ENCODE measurements at regions not wholly inside any gene's neighbourhood (a gene's known extent, or its start where the extent isn't known, plus 50 kb on each side); places are given as distances from the start of the nearest gene placed in this dataset.

GRCh38 chr2:41973871-41974270, 74.0 kb upstream of the PKDCC start:
- Mint-ChIP-seq H3K9me3 (ENCODE audit: insufficient read depth) (no peaks in the 10 kb centered on the region), H3K27ac (no peak overlapping the region), H3K27me3 (ENCODE audit: low read depth) (peaks cover 4% of the 10 kb centered on the region), H3K4me3 (no peak overlapping the region), H3K4me1 (ENCODE audit: low read depth) (no peaks in the 10 kb centered on the region), H3K36me3 (ENCODE audit: low read depth) (no peaks in the 10 kb centered on the region)
- ATAC-seq, result no peak
- ChIA-PET POLR2A (no interaction called here), CTCF (no interaction called here)
- DNase-seq, result no peak

- Mint-ChIP-seq H3K27me3 (ENCODE audit: low read depth) (peaks cover 7% of the 10 kb centered on the region), H3K36me3 (ENCODE audit: low read depth) (no peaks in the 10 kb centered on the region), H3K27ac (no peak overlapping the region), H3K9me3 (ENCODE audit: insufficient read depth) (no peaks in the 10 kb centered on the region), H3K4me1 (ENCODE audit: low read depth) (no peaks in the 10 kb centered on the region), H3K4me3 (no peak overlapping the region)
- ChIA-PET POLR2A (no interaction called here), CTCF (no interaction called here)
- DNase-seq (no peak), ATAC-seq (no peak)
These were observed 66.4 kb upstream of the PKDCC start for GRCh38 chr2:41981417-41981816.

- no peak for ATAC-seq
- no peak for DNase-seq
- Mint-ChIP-seq H3K27me3 (ENCODE audit: low read depth) (peaks cover 10% of the 10 kb centered on the region), H3K4me3 (no peak overlapping the region), H3K36me3 (ENCODE audit: low read depth) (no peaks in the 10 kb centered on the region), H3K4me1 (ENCODE audit: low read depth) (no peaks in the 10 kb centered on the region), H3K27ac (no peak overlapping the region), H3K9me3 (ENCODE audit: insufficient read depth) (no peaks in the 10 kb centered on the region)
- POLR2A ChIA-PET, result no interaction called here
- CTCF ChIA-PET, result no interaction called here
These were observed 62.2 kb upstream of the PKDCC start for GRCh38 chr2:41985573-41986095.

- Mint-ChIP-seq H3K4me3 (no peak overlapping the region), H3K36me3 (ENCODE audit: low read depth) (no peaks in the 10 kb centered on the region), H3K27ac (no peak overlapping the region), H3K9me3 (ENCODE audit: insufficient read depth) (no peaks in the 10 kb centered on the region), H3K4me1 (ENCODE audit: low read depth) (no peaks in the 10 kb centered on the region), H3K27me3 (ENCODE audit: low read depth) (peaks cover 12% of the 10 kb centered on the region)
- DNase-seq, result no peak
- ChIA-PET POLR2A (no interaction called here), CTCF (no interaction called here)
- no peak for ATAC-seq
These were observed 58.2 kb upstream of the PKDCC start for GRCh38 chr2:41989501-41990180.

- no peak overlapping the region for H3K27ac Mint-ChIP-seq
- no peaks in the 10 kb centered on the region for H3K36me3 Mint-ChIP-seq (ENCODE audit: low read depth)
- DNase-seq (no peak), ATAC-seq (no peak)
- no peaks in the 10 kb centered on the region for H3K9me3 Mint-ChIP-seq (ENCODE audit: insufficient read depth)
- ChIA-PET POLR2A (no interaction called here), CTCF (no interaction called here)
- no peak overlapping the region for H3K4me3 Mint-ChIP-seq
- H3K4me1 Mint-ChIP-seq (ENCODE audit: low read depth), result no peaks in the 10 kb centered on the region
- H3K27me3 Mint-ChIP-seq (ENCODE audit: low read depth), result peaks cover 12% of the 10 kb centered on the region
These were observed 57.6 kb upstream of the PKDCC start for GRCh38 chr2:41990245-41990644.

- Mint-ChIP-seq H3K4me1 (ENCODE audit: low read depth) (no peaks in the 10 kb centered on the region), H3K27ac (no peak overlapping the region), H3K27me3 (ENCODE audit: low read depth) (peaks cover 12% of the 10 kb centered on the region), H3K36me3 (ENCODE audit: low read depth) (no peaks in the 10 kb centered on the region), H3K9me3 (ENCODE audit: insufficient read depth) (no peaks in the 10 kb centered on the region), H3K4me3 (no peak overlapping the region)
- no peak for DNase-seq
- ChIA-PET CTCF (no interaction called here), POLR2A (no interaction called here)
- ATAC-seq, result no peak
These were observed 57.1 kb upstream of the PKDCC start for GRCh38 chr2:41990688-41991087.

GRCh38 chr2:41992056-41992642, 55.7 kb upstream of the PKDCC start:
- ATAC-seq (no peak), DNase-seq (no peak)
- CTCF ChIA-PET, result no interaction called here
- Mint-ChIP-seq H3K4me1 (ENCODE audit: low read depth) (no peaks in the 10 kb centered on the region), H3K27ac (no peak overlapping the region), H3K27me3 (ENCODE audit: low read depth) (peaks cover 10% of the 10 kb centered on the region), H3K36me3 (ENCODE audit: low read depth) (no peaks in the 10 kb centered on the region), H3K4me3 (no peak overlapping the region), H3K9me3 (ENCODE audit: insufficient read depth) (no peaks in the 10 kb centered on the region)
- POLR2A ChIA-PET, result no interaction called here

GRCh38 chr2:41992671-41993434, 55.0 kb upstream of the PKDCC start:
- H3K4me3 Mint-ChIP-seq, result no peak overlapping the region
- ChIA-PET POLR2A (no interaction called here), CTCF (no interaction called here)
- H3K4me1 Mint-ChIP-seq (ENCODE audit: low read depth), result no peaks in the 10 kb centered on the region
- no peaks in the 10 kb centered on the region for H3K36me3 Mint-ChIP-seq (ENCODE audit: low read depth)
- DNase-seq (no peak), ATAC-seq (no peak)
- peaks cover 10% of the 10 kb centered on the region for H3K27me3 Mint-ChIP-seq (ENCODE audit: low read depth)
- no peaks in the 10 kb centered on the region for H3K9me3 Mint-ChIP-seq (ENCODE audit: insufficient read depth)
- no peak overlapping the region for H3K27ac Mint-ChIP-seq

- Mint-ChIP-seq H3K4me1 (ENCODE audit: low read depth) (no peaks in the 10 kb centered on the region), H3K27ac (no peak overlapping the region), H3K9me3 (ENCODE audit: insufficient read depth) (no peaks in the 10 kb centered on the region), H3K36me3 (ENCODE audit: low read depth) (no peaks in the 10 kb centered on the region), H3K4me3 (no peak overlapping the region), H3K27me3 (ENCODE audit: low read depth) (peaks cover 13% of the 10 kb centered on the region)
- ChIA-PET CTCF (no interaction called here), POLR2A (no interaction called here)
- ATAC-seq, result no peak
- no peak for DNase-seq
These were observed 54.3 kb upstream of the PKDCC start for GRCh38 chr2:41993435-41993925.

- peaks cover 9% of the 10 kb centered on the region for H3K27me3 Mint-ChIP-seq (ENCODE audit: low read depth)
- ATAC-seq (no peak), DNase-seq (no peak)
- H3K4me3 Mint-ChIP-seq, result no peak overlapping the region
- H3K27ac Mint-ChIP-seq, result no peak overlapping the region
- no peaks in the 10 kb centered on the region for H3K36me3 Mint-ChIP-seq (ENCODE audit: low read depth)
- ChIA-PET POLR2A (no interaction called here), CTCF (no interaction called here)
- no peaks in the 10 kb centered on the region for H3K9me3 Mint-ChIP-seq (ENCODE audit: insufficient read depth)
- no peaks in the 10 kb centered on the region for H3K4me1 Mint-ChIP-seq (ENCODE audit: low read depth)
These were observed 53.6 kb upstream of the PKDCC start for GRCh38 chr2:41994233-41994637.

GRCh38 chr2:41994661-41995060, 53.2 kb upstream of the PKDCC start:
- peaks cover 9% of the 10 kb centered on the region for H3K27me3 Mint-ChIP-seq (ENCODE audit: low read depth)
- POLR2A ChIA-PET, result no interaction called here
- ATAC-seq (no peak), DNase-seq (no peak)
- no peak overlapping the region for H3K4me3 Mint-ChIP-seq
- H3K9me3 Mint-ChIP-seq (ENCODE audit: insufficient read depth), result no peaks in the 10 kb centered on the region
- no peak overlapping the region for H3K27ac Mint-ChIP-seq
- CTCF ChIA-PET, result no interaction called here
- no peaks in the 10 kb centered on the region for H3K36me3 Mint-ChIP-seq (ENCODE audit: low read depth)
- no peaks in the 10 kb centered on the region for H3K4me1 Mint-ChIP-seq (ENCODE audit: low read depth)

GRCh38 chr2:41997561-41997960, 50.3 kb upstream of the PKDCC start:
- no peaks in the 10 kb centered on the region for H3K36me3 Mint-ChIP-seq (ENCODE audit: low read depth)
- H3K27me3 Mint-ChIP-seq (ENCODE audit: low read depth), result peaks cover 2% of the 10 kb centered on the region
- H3K27ac Mint-ChIP-seq, result no peak overlapping the region
- H3K4me3 Mint-ChIP-seq, result no peak overlapping the region
- no peak for ATAC-seq
- DNase-seq, result no peak
- no peaks in the 10 kb centered on the region for H3K9me3 Mint-ChIP-seq (ENCODE audit: insufficient read depth)
- CTCF ChIA-PET, result no interaction called here
- H3K4me1 Mint-ChIP-seq (ENCODE audit: low read depth), result no peaks in the 10 kb centered on the region
- POLR2A ChIA-PET, result no interaction called here
